Upper lobe of left lung (tissue), 4 donors: ENCODE measurements at regions not wholly inside any gene's neighbourhood (a gene's known extent, or its start where the extent isn't known, plus 50 kb on each side); places are given as distances from the start of the nearest gene placed in this dataset.
"Not testable (repeated sequence)": the region's sequence is repeated elsewhere in the genome, so short reads cannot be mapped to it uniquely, and the experiment has no call there.

Experiments used
- EP300 ChIP-seq, 4 donors: sonication (generic); formaldehyde crosslinking; IDR thresholded peaks; one replicate each; pipeline ENCODE4 v1.5.1; 2017; ENCODE audit warnings: antibody characterized with exemption in 4 of 4, control low read depth in 2 of 4
- POLR2A ChIP-seq, 4 donors: fragments of 450-650 bp; IDR thresholded peaks; one replicate each; pipeline ENCODE4 v1.5.1; 2016 to 2017; ENCODE audit warnings: antibody characterized with exemption in 4 of 4, mild to moderate bottlenecking in 2 of 4
- POLR2AphosphoS5 ChIP-seq, 2 donors: sonication (generic); formaldehyde crosslinking; IDR thresholded peaks; one replicate each; pipeline ENCODE4 v1.5.1; 2017; ENCODE audit warnings: antibody characterized with exemption in 2 of 2
- TF ChIP-seq, protein P1 (sequence below), 6 experiments: fragments of 450-650 bp in 4 of 6; fragments of 200-600 bp in 2 of 6; sonication (generic) in 2 of 6; IDR thresholded peaks; one replicate each; pipeline ENCODE4 v1.5.1; 2016 to 2019; ENCODE audit warnings: antibody characterized with exemption in 6 of 6

DNA sequence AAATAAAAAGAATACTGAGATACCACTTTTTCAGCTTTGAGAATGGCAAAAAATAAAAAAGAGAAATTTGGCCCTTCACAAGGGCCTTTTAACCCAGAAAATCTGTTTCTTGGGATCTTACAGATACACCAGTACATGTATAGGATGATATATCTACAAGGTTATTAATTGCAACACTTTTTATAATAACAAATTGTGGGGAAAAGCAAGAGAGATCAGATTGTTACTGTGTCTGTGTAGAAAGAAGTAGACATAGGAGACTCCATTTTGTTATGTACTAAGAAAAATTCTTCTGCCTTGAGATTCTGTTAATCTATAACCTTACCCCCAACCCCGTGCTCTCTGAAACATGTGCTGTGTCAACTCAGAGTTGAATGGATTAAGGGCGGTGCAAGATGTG lies 378.7 kb downstream of the KIF2B start:
- TF ChIP-seq POLR2A, POLR2AphosphoS5, EP300 (IDR thresholded peaks at IDR 0.05): not testable (repeated sequence)
- TF ChIP-seq, protein P1, sequence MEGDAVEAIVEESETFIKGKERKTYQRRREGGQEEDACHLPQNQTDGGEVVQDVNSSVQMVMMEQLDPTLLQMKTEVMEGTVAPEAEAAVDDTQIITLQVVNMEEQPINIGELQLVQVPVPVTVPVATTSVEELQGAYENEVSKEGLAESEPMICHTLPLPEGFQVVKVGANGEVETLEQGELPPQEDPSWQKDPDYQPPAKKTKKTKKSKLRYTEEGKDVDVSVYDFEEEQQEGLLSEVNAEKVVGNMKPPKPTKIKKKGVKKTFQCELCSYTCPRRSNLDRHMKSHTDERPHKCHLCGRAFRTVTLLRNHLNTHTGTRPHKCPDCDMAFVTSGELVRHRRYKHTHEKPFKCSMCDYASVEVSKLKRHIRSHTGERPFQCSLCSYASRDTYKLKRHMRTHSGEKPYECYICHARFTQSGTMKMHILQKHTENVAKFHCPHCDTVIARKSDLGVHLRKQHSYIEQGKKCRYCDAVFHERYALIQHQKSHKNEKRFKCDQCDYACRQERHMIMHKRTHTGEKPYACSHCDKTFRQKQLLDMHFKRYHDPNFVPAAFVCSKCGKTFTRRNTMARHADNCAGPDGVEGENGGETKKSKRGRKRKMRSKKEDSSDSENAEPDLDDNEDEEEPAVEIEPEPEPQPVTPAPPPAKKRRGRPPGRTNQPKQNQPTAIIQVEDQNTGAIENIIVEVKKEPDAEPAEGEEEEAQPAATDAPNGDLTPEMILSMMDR (IDR thresholded peaks at IDR 0.05), result not testable (repeated sequence)
